ENCODE measurements at regions not wholly inside any gene's neighbourhood (a gene's known extent, or its start where the extent isn't known, plus 50 kb on each side); places are given as distances from the start of the nearest gene placed in this dataset.

- no peak overlapping the region for H4K91ac ChIP-seq (ENCODE audit: insufficient read length, low read depth, low read length)
- H2BK15ac ChIP-seq (ENCODE audit: low read depth, low read length): no peak overlapping the region
- no peak overlapping the region for H4K5ac ChIP-seq (ENCODE audit: insufficient read length, low read depth, low read length)
- no peak overlapping the region for H3K27ac ChIP-seq (ENCODE audit: insufficient read length, low read depth, low read length)
- H4K20me1 ChIP-seq (ENCODE audit: control insufficient read depth, insufficient read depth, insufficient read length): no peaks in the 10 kb centered on the region
- no peak overlapping the region for H2AFZ ChIP-seq (ENCODE audit: low read length)
- H2BK120ac ChIP-seq (ENCODE audit: low read depth, low read length, poor library complexity, severe bottlenecking): no peak overlapping the region
- H3K9me3 Mint-ChIP-seq: no peaks in the 10 kb centered on the region
- no peak for DNase-seq
- H3K27ac Mint-ChIP-seq: no peak overlapping the region; a peak in 1 of 7 replicates
- no peaks in the 10 kb centered on the region for H3K27me3 ChIP-seq (ENCODE audit: insufficient read depth, low read length)
- H3K9me3 ChIP-seq (ENCODE audit: control insufficient read depth, low read depth, low read length): no peaks in the 10 kb centered on the region
- H2AK5ac ChIP-seq (ENCODE audit: insufficient read length, low read length): no peak overlapping the region
- H3K79me2 ChIP-seq (ENCODE audit: insufficient read depth, low read length): no peaks in the 10 kb centered on the region
- H2BK20ac ChIP-seq (ENCODE audit: low read depth, low read length, poor library complexity, severe bottlenecking): no peak overlapping the region
- no peak overlapping the region for H2BK12ac ChIP-seq (ENCODE audit: insufficient read length, low read depth, low read length)
- no peak overlapping the region for H3K4me3 Mint-ChIP-seq
- no CpG with 5 or more reads among the region's 6 CpGs for WGBS (ENCODE audit: extremely low coverage, insufficient read length, low lambda C conversion rate)
- H4K8ac ChIP-seq (replicated peaks; ENCODE audit: insufficient read length, low read depth, low read length): no peak overlapping the region
- H3K23ac ChIP-seq (ENCODE audit: insufficient read length, low read depth, low read length): no peak overlapping the region
- H2BK5ac ChIP-seq (ENCODE audit: insufficient read length, low read length): no peak overlapping the region
- no peaks in the 10 kb centered on the region for H3K27me3 Mint-ChIP-seq (ENCODE audit: low read depth)
- no peak overlapping the region for H3K56ac ChIP-seq (ENCODE audit: insufficient read length, low read depth, low read length)
- no peak overlapping the region for H3T11ph ChIP-seq (ENCODE audit: low read length)
- peaks cover 0 to 4% of the 10 kb centered on the region in 2 experiments; a peak in 2 of 4 replicates for H3K4me1 Mint-ChIP-seq
- H3K14ac ChIP-seq (ENCODE audit: insufficient read depth, low read length): no peak overlapping the region
- H3K79me1 ChIP-seq (ENCODE audit: insufficient read depth, low read depth, low read length, poor library complexity, severe bottlenecking): no peaks in the 10 kb centered on the region
- no peaks in the 10 kb centered on the region for H3K23me2 ChIP-seq (ENCODE audit: insufficient read length, low read depth, low read length, poor library complexity, severe bottlenecking)
- H3K36me3 Mint-ChIP-seq (ENCODE audit: insufficient read depth in 1 of 3, low read depth in 3 of 3): no peaks in the 10 kb centered on the region
- H3K18ac ChIP-seq (ENCODE audit: insufficient read length, low read depth, low read length): no peak overlapping the region
- no peak overlapping the region for H3K4me2 ChIP-seq (ENCODE audit: insufficient read depth, insufficient read length, low read length)
- H3K4me1 ChIP-seq (ENCODE audit: insufficient read depth, low read length): no peaks in the 10 kb centered on the region
- H3K4ac ChIP-seq (ENCODE audit: low read depth, low read length): no peak overlapping the region
- H3K9ac ChIP-seq (ENCODE audit: extremely low read depth, insufficient read length, low read length): no peak overlapping the region
- TF ChIP-seq CTCF (conservative IDR thresholded peaks at IDR 0.05): no peak
Measured at GRCh38 chr20:8946036-8946940, 122.6 kb upstream of the PLCB4 start.

All from H9 (cell line).